ENCODE measurements at regions not wholly inside any gene's neighbourhood (a gene's known extent, or its start where the extent isn't known, plus 50 kb on each side); places are given as distances from the start of the nearest gene placed in this dataset.
"Not testable (repeated sequence)": the region's sequence is repeated elsewhere in the genome, so short reads cannot be mapped to it uniquely, and the experiment has no call there.

GRCh38 chr14:58755031-58755925 is 117.5 kb downstream of the DACT1 start:
- no peak for DNase-seq

GRCh38 chr14:58760121-58760520 is 122.4 kb downstream of the DACT1 start:
- no peak for DNase-seq

GRCh38 chr14:58762629-58763028 is 124.9 kb downstream of the DACT1 start:
- no peak for DNase-seq

GRCh38 chr14:58763210-58763609 is 125.4 kb downstream of the DACT1 start:
- no peak for DNase-seq

- no peak for DNase-seq
These were observed 127.7 kb downstream of the DACT1 start for GRCh38 chr14:58765418-58765831.

GRCh38 chr14:58765843-58766242 is 128.1 kb downstream of the DACT1 start:
- DNase-seq: no peak

- DNase-seq: no peak
These were observed 131.4 kb downstream of the DACT1 start for GRCh38 chr14:58769011-58769643.

- no peak for DNase-seq
These were observed 132.0 kb downstream of the DACT1 start for GRCh38 chr14:58769771-58770170.

GRCh38 chr14:58770491-58770982 is 132.8 kb downstream of the DACT1 start:
- no peak for DNase-seq

GRCh38 chr14:58771016-58771415 is 133.3 kb downstream of the DACT1 start:
- DNase-seq: no peak

- no peak for DNase-seq
These were observed 134.4 kb downstream of the DACT1 start for GRCh38 chr14:58772116-58772515.

- no peak for DNase-seq
These were observed 135.2 kb downstream of the DACT1 start for GRCh38 chr14:58772794-58773620.

- no peak for DNase-seq
These were observed 136.8 kb downstream of the DACT1 start for GRCh38 chr14:58774531-58774930.

- DNase-seq: not testable (repeated sequence)
These were observed 137.4 kb downstream of the DACT1 start for GRCh38 chr14:58775130-58775529.

GRCh38 chr14:58776516-58776915 is 138.8 kb downstream of the DACT1 start:
- no peak for DNase-seq

- DNase-seq: no peak
These were observed 139.8 kb downstream of the DACT1 start for GRCh38 chr14:58777541-58777979.

- DNase-seq: no peak
These were observed 140.4 kb downstream of the DACT1 start for GRCh38 chr14:58778202-58778601.

GRCh38 chr14:58779376-58779775 is 141.6 kb downstream of the DACT1 start:
- DNase-seq: no peak

- DNase-seq: no peak
These were observed 142.4 kb downstream of the DACT1 start for GRCh38 chr14:58780185-58780584.

- no peak for DNase-seq
These were observed 142.8 kb downstream of the DACT1 start for GRCh38 chr14:58780605-58781004.

GRCh38 chr14:58782011-58782410 is 144.2 kb downstream of the DACT1 start:
- no peak for DNase-seq

GRCh38 chr14:58783792-58784511 is 146.2 kb downstream of the DACT1 start:
- no peak for DNase-seq
